Upper lobe of left lung (tissue), 4 donors: ENCODE measurements at regions not wholly inside any gene's neighbourhood (a gene's known extent, or its start where the extent isn't known, plus 50 kb on each side); places are given as distances from the start of the nearest gene placed in this dataset.

Experiments used
- CTCF ChIP-seq, 6 experiments: fragments of 450-650 bp in 4 of 6; fragments of 200-600 bp in 2 of 6; sonication (generic) in 2 of 6; IDR thresholded peaks; one replicate each; pipeline ENCODE4 v1.5.1; 2016 to 2019; ENCODE audit warnings: antibody characterized with exemption in 6 of 6
- EP300 ChIP-seq, 4 donors: sonication (generic); formaldehyde crosslinking; IDR thresholded peaks; one replicate each; pipeline ENCODE4 v1.5.1; 2017; ENCODE audit warnings: antibody characterized with exemption in 4 of 4, control low read depth in 2 of 4
- POLR2A ChIP-seq, 4 donors: fragments of 450-650 bp; IDR thresholded peaks; one replicate each; pipeline ENCODE4 v1.5.1; 2016 to 2017; ENCODE audit warnings: antibody characterized with exemption in 4 of 4, mild to moderate bottlenecking in 2 of 4
- POLR2AphosphoS5 ChIP-seq, 2 donors: sonication (generic); formaldehyde crosslinking; IDR thresholded peaks; one replicate each; pipeline ENCODE4 v1.5.1; 2017; ENCODE audit warnings: antibody characterized with exemption in 2 of 2

- TF ChIP-seq CTCF (IDR thresholded peaks at IDR 0.05), result no peak
- TF ChIP-seq POLR2AphosphoS5 (IDR thresholded peaks at IDR 0.05), result no peak
- no peak for TF ChIP-seq EP300 (IDR thresholded peaks at IDR 0.05)
- TF ChIP-seq POLR2A (IDR thresholded peaks at IDR 0.05), result no peak
Observed at GRCh38 chr18:61734396-61734795, 158.4 kb downstream of the RNF152 start.
